ENCODE measurements at regions not wholly inside any gene's neighbourhood (a gene's known extent, or its start where the extent isn't known, plus 50 kb on each side); places are given as distances from the start of the nearest gene placed in this dataset.

DNA sequence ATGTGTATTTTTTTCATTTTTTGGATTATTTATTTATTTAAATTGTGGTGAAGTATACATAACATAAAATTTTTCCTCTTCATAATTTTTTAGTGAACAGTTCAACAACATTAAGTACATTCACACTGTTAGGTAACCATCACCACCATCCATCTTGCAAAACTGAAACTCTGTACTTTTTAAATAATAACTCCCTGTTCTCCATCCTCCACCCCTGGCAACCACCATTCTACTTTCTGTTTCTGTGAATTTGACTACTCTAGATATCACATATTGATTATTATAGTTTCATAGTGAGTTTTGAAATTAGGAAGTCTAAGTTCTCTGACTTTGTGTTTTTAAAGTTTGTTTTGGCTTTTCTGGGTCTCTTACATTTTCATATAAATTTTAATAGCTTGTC lies 89.3 kb upstream of the STX18 start:
- TF ChIP-seq, protein P1, sequence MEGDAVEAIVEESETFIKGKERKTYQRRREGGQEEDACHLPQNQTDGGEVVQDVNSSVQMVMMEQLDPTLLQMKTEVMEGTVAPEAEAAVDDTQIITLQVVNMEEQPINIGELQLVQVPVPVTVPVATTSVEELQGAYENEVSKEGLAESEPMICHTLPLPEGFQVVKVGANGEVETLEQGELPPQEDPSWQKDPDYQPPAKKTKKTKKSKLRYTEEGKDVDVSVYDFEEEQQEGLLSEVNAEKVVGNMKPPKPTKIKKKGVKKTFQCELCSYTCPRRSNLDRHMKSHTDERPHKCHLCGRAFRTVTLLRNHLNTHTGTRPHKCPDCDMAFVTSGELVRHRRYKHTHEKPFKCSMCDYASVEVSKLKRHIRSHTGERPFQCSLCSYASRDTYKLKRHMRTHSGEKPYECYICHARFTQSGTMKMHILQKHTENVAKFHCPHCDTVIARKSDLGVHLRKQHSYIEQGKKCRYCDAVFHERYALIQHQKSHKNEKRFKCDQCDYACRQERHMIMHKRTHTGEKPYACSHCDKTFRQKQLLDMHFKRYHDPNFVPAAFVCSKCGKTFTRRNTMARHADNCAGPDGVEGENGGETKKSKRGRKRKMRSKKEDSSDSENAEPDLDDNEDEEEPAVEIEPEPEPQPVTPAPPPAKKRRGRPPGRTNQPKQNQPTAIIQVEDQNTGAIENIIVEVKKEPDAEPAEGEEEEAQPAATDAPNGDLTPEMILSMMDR (conservative IDR thresholded peaks at IDR 0.05; ENCODE audit: low read depth, low read length) = no peak
- no peak for TF ChIP-seq EZH2 (IDR thresholded peaks at IDR 0.05; ENCODE audit: borderline replicate concordance, low read depth, low read length, poor library complexity, severe bottlenecking)
